Left lobe of liver (tissue), 2 donors: ENCODE measurements at regions not wholly inside any gene's neighbourhood (a gene's known extent, or its start where the extent isn't known, plus 50 kb on each side); places are given as distances from the start of the nearest gene placed in this dataset.

Source experiments
- ATAC-seq: fragments of 200-7000 bp; cut with Tn5 transposase; one replicate; pipeline ENCODE4 v1.9.1; 2020; ENCODE audit warnings: mild to moderate bottlenecking, moderate library complexity
- DNase-seq: peaks from one replicate; pipeline ENCODE4 v3.0.0-alpha.2; 2020; ENCODE audit warnings: low spot score
- donor health status: DM: no; HTN: no; CAD: no; lungs with moderate emphysema.
- donor health status: DM: no; HTN: yes; CAD: no.

DNA sequence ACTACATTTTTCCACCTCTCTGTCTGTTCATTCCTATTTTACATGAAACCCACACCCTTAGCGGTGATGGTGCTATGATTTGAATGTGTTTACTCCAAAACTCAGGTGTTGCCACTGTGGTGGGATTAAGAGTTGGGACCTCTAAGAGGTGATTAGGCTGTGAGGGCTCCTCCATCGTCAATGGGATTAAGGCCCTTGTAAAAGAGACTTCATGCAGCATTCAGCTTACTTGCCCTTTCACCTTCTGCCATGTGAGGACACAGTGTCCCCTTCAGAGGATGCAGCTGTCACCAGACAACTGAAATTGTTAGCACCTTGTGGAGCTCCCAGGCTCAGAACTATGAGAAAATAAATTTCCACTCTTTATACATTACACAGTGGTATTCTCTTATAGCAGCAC is 182.2 kb downstream of the NOC3L start:
- DNase-seq (no peak), ATAC-seq (no peak)

DNA sequence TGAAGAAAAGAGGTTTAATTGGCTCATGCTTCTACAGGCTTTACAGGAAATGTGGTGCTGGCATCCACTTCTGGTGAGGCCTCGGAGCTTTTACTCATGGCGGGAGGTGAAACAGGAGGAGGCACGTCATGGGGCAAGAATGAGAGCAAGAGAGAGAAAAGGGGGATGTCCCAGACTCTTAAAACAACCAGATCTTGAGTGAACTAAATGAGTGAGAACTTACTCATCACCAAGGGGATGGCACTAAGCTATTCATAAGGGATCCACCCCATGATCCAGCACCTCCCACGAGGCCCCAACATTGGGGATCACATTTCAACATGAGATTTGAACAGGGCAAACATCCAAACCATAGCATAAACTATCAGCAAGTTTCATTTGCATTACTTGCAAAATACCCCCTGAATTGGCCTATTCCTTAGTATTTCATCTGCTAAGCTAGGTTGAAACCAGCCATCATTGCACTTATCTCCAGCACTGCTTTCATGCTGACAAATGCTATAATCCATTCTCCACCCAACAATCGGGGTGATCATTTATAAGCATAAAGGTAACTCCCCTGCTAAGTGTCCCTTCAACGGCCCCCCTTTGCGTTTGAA is 179.0 kb downstream of the NOC3L start:
- ATAC-seq (no peak), DNase-seq (no peak)

DNA sequence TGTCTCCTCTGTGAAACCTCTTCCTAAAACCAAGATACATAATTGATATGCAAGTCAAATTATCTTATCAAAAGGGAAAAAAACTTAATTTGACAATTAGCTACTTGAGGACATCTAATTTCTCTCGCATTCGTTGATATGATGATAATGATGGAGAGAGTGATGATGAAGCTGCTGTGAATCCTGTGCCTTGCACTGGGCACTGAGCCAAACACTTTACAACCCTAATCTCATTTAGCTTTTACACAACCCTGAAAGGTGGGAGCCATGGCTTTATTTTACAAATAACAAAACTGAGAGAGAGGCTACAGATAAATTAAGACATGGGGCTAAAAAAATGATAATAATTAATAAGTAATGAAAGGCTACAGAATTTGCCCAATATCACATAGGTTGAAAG is 176.0 kb downstream of the NOC3L start:
- DNase-seq (no peak), ATAC-seq (no peak)

DNA sequence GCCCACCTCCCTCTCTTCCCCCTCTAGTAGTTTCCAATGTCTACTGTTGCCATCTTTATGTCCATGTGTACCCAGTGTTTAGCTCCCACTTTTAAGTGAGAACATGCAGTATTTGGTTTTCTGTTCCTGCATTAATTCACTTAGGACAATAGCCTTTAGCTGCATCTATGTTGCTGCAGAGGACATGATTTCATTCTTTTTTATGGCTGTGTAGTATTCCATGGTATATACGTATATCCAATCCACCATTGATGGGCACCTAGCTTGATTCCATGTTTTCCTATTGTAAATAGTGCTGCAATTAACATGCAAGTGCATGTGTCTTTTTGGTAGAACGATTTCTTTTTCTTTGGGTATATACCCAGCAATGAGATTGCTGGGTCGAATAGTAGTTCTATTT is 170.4 kb downstream of the NOC3L start:
- DNase-seq (no peak), ATAC-seq (no peak)

DNA sequence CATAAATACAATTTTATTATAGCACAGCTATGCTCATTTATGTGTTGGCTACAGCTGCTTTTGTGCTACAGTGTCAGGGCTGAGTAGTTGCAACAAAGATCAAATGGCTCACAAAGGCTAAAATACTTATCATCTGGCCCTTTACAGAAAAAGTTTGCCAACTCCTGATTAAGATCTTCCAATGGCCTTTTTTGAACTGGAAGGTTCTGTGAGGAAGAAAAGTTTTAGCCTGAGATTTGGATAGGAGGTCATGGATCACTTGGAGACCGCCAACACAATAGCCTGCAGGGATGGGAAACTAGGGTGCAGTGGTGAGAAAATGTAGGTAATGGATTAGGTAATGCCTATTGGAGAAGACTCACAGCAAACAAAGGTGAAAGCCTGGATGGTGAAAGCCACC is 169.8 kb downstream of the NOC3L start:
- ATAC-seq (no peak), DNase-seq (no peak)

DNA sequence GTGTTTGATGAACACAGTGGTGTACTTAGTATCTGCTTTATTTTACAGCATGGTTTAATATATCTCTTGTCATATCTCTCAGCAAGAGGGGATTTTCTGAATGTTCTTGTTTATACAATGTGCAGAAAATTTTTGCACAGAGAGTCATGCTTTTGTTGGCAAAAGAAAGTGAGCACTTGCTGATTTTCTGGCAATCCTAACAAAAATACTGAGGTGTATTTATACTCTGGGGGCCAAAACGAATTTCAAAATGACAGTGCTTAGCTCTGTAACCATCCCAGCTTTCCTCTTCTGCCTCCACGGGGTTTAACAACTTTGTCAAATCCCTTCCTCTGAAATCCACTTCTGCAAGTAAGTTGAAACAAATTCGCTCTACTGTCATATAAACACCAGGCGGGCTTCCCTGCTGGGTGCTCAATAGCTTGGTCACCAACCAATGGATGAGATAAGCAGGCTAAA is 169.2 kb downstream of the NOC3L start:
- ATAC-seq, result no peak
- DNase-seq, result no peak

DNA sequence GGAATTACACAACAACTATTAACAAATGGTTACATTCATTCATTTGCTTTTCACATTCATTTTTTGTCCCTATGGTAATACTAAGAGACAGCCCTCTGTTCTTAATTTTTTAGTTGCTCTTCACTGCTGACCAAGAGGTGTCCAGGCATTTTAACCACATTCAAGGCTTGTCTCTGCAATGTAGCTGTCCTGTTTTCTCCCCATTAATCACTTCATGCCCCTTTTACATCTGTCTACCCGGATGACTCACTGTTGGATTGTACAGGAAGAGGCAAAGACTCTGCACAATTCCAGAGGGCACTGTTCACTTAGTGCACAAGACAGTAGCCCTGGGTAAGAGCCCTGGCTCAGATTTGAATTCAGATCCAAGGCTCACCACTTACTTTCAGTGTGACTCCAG is 168.5 kb downstream of the NOC3L start:
- ATAC-seq, result no peak
- no peak for DNase-seq

DNA sequence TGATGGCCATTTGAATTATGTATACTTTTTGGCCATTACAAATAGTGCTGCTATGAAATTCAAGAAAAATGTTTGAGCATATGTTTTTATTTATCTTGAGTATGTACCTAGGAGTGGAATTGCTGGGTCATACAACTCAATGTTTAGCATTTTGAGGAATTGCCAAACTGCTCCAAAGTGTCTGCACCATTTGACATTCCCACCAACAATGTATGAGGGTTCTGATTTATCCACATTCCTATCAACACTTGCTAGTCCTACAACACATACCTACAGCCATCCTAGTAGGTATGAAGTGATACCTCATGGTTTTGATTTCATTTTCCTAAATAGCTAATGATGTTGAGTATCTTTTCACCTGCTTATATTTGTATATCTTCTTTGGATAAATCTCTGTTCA is 165.5 kb downstream of the NOC3L start:
- no peak for ATAC-seq
- no peak for DNase-seq

DNA sequence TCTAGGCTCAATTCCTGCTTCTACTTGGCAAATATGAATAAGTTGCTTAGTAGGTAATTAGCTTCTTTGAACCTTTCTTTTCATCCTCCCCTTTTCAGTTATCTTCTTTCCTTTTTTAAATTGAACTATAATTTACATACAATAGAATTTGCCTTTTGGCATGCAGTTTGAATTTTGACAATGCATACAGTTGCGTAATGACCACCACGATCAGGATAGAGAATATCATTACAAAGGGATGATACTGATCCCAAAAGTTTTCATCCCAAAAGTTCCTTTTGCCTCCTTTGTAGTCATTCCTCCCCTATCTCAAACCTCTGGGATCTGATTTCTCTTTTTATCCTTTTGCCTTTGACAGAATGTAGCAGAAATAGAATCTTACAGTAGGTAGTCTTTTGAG is 164.4 kb downstream of the NOC3L start:
- no peak for DNase-seq
- ATAC-seq, result no peak

DNA sequence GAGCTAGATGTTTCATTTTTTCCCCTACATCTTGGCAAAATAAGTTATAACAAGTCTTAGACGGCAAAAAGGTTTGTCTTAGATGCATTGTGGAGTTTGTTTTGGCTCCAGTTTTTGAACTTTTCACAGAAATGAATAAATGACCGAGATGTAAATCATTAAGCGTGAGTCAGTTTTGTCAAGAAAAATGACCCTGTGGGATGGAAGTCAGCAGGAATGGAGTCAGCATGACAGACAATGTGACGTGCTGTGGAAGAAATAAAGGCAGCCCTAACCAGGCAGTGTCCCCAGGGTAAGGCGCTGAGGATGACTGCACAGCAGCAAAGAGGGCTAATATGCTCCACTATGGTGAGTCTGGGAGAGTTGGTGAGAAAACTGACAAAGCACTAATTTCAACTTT is 163.2 kb downstream of the NOC3L start:
- DNase-seq, result no peak
- ATAC-seq, result no peak

DNA sequence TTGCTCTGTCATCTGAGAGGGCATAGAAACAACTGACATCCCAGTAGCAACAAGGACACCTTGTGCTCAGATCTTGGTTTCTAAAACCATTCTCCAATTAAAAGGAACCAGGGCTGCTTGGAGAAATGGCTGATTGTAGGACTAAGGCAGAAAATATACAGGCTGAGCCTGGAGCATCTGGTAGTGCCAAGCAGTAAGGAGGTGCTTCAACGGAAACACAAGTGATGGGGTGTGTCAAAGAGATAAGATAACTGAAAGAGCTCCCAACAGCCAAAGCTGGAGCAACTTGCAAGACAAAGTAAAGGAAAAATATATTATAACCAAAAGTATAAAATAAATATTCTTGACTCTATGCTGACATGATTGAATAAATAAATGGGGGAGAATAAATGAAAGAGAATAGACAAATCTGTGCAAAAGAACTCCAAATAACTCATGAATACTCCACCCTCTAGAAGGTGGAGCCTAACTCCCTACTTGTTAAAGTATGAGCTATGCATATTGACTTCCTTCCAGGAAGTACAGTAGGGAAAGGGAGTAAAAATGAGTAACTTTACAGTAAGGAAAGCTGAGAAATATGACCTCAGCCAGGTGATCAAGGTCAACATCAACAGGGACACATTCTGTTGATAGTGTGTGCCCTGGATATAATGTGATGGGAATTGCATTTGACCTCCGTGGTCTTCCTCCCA is 162.4 kb downstream of the NOC3L start:
- no peak for ATAC-seq

DNA sequence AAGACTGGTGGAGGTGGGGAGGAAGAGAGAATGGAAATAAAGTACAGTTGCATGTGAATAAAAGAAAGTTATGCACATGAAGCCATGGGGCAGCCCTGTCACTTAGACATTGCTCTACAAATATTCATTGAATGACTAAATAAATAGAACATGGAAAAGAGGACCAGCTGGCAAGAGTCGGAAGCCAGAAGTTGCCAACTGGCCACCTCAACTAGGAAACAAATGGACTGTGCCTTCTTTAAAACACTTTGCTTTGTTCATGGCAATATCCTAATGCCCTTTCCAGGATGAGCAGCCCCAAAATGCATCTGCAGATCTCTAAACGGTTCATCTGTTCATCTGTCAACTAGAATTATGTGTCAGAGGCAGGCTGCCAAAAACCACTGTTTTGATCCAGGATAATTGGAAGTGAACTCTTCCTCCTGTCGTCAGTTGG is 157.3 kb downstream of the NOC3L start:
- ATAC-seq (peak; percentile 96), DNase-seq (peak; percentile 69)

More for the DNA sequence above, 162.4 kb downstream of the NOC3L start:
- DNase-seq, result no peak

DNA sequence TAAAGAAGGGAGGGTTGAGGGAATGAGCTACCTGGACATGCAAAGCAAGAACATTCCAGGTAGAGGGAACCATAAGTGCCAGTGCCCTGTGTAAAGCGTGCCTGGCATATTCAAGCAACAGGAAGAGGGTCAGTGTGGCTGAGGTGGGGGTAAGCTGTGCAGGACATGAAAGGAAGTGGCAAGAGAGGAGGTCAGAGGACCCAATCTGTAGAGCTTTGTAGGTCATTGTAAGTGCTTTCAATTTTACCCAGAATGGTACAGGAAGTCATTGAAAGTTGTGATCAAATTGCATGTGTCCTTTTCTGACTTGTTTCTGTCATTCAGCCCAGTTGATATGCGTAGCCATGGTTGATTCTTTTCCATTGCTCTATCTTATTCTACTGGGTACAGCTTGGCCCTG is 156.6 kb downstream of the NOC3L start:
- no peak for ATAC-seq
- DNase-seq, result no peak

DNA sequence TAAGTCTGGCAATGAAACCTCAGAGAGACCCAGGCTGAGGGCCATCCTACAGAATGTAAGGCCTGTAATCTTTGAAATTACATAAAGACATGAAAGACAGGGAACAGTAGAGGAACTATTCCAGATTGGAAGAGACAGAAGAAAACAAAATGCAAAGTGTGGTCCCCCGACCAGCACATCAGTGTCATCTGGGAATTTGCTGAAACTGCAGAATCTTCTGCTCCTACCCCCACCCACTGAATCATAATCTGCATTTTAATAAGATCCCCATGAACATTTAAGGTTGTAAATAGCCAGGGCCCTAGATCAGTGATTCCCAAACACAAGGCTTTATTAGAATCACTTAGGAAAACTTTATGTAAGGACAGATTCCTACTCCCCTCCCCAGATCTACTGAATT is 154.4 kb downstream of the NOC3L start:
- ATAC-seq (no peak), DNase-seq (no peak)

DNA sequence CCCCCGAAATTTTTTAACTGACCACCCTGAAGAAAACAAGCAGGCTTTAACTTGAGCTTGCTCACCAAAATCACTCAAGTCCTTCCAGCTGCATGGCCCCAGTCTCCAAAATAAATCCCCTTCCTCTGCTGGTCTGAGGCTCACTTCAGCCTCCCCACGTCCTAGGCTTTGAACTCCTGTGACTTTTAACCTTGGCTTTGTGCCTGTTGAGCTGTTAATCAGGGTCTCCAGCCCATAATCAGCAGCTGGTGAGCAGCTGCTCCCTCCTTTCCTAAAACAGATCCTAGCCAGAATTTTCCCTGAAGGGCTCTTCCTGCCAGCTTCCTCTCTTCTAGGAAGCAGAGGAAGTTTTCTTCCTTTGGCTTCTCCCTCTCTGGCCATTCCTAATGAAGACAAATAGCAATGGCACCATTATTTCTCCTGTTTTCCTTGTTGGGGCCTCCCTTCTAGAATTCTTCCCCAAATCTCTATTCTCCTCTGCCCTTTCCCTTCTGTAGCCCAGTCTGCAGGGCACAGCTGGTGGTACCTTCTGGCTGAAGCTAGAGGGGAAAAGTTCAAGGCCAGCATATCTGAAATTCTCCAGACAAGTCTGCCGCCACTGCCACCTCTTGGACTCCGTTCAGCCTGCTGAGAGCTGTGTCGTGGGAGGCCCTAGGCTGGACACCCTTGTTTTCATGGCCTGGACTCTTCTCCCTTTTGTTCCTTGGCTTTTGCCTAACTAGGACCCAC is 152.1 kb downstream of the NOC3L start:
- DNase-seq, result no peak
- ATAC-seq, result no peak

DNA sequence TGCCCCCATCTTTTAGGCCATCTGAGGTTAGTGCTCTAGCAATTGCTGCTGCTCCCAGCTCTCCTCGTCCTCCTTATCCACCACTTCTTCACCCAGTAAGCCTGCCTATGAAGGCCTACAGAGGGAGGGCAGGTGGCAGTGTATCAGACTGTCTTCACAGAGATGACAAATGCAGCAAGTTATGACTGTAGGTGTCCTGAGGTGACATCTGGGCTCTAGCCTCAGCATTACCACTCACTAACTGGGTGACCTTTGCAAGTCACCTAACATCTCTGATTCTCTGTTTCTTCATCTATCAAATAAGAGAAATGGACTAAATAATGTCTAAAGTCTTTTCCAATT is 151.6 kb downstream of the NOC3L start:
- DNase-seq (no peak), ATAC-seq (no peak)

DNA sequence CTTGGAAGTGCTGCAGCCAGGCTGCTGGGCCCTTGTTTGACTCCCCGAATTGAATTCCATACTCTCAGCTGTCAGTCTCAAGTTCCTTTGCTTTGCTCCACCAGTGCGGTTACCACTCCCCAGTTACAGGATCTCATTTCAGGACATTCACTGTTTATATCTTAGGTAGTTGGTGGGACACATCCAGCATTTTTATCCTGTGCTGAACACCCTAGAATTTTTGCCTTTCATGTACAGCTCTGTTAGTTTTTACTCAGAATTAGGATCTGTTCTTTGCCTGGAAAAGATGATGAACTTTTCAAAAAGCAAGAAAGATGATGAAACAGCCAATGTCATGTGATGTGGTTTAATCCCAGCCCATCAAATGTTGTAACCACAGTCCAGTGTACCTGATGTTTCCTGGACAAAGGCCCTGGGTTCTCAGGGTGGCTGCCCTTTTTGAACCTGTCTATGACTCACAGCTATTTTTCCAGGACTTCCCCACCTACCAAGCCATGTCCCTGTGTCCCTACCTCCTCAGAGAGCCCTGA is 149.7 kb downstream of the NOC3L start:
- peak; percentile 85 for DNase-seq
- peak; percentile 93 for ATAC-seq

DNA sequence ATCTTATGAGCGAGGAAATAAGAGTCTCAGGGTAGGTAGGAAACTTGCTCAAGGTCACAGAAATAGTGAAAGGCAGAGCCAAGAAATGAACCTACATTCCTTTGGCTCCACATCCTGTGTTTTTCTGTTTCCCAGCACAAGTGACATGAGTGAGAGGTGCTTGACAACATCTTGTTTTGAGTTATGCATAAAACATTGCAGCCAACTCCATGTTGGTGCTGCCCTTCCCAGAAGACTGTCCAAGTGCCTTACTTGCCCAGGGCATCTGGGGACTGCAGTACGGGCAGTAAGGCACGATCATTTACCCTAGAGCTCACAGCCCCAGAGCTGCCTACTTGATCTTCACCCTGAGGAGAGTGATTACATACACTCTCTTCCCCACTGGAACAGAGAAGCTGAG is 148.8 kb downstream of the NOC3L start:
- no peak for DNase-seq
- ATAC-seq, result peak; percentile 41

DNA sequence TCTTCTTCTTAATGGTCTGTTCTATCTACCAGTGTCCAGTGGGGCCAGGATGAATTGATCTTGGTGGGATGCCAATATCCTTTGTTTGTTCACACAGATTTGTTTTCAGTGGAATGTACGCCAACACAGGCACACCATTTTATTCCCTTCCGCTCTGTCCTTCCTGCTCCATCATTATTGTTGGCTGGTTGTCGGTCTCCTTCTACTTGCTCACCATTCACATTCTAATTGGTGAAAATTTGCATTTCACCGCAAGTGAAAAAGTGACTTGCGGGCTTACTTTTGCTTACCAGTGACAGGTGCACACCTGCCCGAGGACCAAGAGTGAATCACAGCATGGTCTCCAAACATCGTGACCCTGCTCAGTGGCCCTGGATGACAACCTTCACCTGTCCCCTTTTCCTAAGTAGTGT is 148.3 kb downstream of the NOC3L start:
- no peak for DNase-seq
- peak; percentile 65 for ATAC-seq

DNA sequence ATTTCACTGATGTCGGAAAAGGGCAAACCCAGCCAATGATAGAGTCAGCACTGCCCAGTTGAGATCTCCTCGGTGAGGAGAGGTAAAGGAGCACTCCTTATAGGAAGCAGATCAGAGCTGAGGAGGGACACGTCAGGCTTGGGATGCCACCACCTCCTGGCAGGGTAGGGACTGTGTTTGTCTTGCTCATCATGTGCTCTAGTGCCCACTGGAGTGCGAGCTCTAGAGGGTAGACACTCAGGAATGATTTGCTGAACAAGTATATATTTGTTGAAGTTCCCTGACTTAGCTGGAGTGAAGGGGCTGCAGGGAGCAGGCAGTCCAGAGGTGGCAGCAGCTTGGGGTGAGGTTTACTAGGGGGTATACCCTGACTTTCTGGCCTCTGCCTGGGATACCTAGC is 146.5 kb downstream of the NOC3L start:
- DNase-seq, result no peak
- ATAC-seq, result no peak

DNA sequence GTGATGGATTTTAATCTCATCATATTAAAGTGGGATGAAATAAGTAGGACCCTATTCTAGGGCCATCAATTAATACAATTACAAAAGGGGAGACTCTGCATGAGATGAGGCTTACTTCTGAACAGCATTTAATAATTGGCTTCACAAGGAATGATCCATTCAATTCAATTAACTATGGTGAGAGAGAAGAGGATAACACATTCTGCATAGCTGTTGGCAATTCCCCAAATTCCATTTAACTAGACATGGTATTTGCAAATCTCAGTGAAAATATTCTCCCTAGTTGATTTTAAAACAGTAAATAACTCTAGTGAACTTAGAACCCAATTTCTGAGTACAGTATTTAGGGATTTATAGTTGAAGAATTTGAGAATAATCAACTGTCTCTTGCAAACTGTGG is 145.3 kb downstream of the NOC3L start:
- ATAC-seq (no peak), DNase-seq (no peak)
